ENCODE measurements at regions not wholly inside any gene's neighbourhood (a gene's known extent, or its start where the extent isn't known, plus 50 kb on each side); places are given as distances from the start of the nearest gene placed in this dataset.

DNA sequence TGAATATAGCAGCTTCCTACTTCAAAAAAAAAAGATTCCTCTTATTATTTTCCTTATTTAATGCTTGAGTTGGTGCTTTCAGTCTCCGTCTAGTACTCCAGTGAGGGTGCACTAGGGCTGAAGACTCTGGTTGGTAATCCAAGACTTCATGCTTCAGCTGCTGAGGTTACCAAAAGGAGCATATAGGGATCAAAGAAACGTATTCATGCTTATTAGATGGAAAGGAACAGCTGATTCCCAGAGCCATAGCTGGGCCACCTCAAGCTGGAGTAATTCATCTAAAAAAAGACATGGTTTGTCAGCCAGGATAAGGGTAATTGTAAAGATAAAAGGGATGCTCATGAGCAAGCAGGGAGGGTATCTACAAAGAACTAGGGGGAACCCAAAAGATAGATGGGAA, 131.7 kb upstream of the FAM47B start:
- TF ChIP-seq CTCF (IDR thresholded peaks at IDR 0.05) (no peak), POLR2A (IDR thresholded peaks at IDR 0.05) (no peak)

Data from stomach (tissue), 4 donors.